ENCODE measurements at regions not wholly inside any gene's neighbourhood (a gene's known extent, or its start where the extent isn't known, plus 50 kb on each side); places are given as distances from the start of the nearest gene placed in this dataset.
A peak's percentile ranks its signal among the peaks of the same experiment; 100 is the strongest.

DNA sequence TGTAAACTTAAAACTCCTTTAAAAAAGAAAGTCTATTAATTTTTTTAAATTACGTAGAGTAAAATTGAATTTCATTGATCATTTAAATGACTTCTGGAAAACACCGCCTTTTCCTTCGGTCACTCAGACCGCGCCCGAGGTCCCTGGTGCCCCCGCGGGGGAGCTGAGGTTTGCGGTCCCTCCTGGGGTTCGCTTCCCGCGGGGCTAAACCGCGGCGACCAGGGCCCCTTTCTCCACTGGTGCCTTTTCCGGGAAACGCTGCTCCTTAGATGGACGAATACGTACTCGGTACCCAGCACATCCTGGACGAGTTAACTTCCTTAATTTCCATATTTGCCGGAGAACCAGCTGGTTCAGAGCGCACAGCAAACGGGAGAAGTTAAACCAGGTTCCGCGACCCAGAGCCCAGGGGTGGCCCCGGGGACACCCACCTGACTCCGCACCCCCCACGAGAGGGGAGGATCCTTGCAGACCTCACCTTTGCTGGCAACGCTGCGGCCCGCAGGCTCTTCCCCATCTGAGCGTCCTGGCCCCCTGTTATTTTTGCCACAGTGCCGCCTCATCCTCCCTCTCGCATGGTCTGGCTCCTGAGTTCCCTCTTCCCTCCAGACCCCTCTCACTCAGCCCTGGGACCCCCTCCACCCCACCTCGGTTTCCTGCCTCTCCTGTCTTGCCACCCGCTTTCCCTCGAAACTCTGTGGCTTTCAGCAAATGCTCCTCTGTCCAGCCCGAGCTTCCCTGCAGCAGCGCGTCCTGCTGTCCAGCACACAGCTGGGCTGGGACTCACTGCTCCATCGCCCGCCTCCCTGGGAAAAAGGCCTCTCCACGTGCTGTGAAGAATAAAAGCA, 420.0 kb upstream of the MYT1L start:
- DNase-seq: no peak
- no peak overlapping the region for H3K4me3 Mint-ChIP-seq
- peak overlapping the region; percentile 78 for H3K27ac Mint-ChIP-seq
- H3K9me3 Mint-ChIP-seq: peaks cover 35% of the 10 kb centered on the region
- H3K27me3 Mint-ChIP-seq (ENCODE audit: low read depth, poor library complexity): peaks cover 3% of the 10 kb centered on the region
- H3K36me3 Mint-ChIP-seq (ENCODE audit: low read depth): no peaks in the 10 kb centered on the region
- H3K4me1 Mint-ChIP-seq: no peaks in the 10 kb centered on the region
- TF ChIP-seq, protein P1, sequence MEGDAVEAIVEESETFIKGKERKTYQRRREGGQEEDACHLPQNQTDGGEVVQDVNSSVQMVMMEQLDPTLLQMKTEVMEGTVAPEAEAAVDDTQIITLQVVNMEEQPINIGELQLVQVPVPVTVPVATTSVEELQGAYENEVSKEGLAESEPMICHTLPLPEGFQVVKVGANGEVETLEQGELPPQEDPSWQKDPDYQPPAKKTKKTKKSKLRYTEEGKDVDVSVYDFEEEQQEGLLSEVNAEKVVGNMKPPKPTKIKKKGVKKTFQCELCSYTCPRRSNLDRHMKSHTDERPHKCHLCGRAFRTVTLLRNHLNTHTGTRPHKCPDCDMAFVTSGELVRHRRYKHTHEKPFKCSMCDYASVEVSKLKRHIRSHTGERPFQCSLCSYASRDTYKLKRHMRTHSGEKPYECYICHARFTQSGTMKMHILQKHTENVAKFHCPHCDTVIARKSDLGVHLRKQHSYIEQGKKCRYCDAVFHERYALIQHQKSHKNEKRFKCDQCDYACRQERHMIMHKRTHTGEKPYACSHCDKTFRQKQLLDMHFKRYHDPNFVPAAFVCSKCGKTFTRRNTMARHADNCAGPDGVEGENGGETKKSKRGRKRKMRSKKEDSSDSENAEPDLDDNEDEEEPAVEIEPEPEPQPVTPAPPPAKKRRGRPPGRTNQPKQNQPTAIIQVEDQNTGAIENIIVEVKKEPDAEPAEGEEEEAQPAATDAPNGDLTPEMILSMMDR (IDR thresholded peaks at IDR 0.05): no peak

DNA sequence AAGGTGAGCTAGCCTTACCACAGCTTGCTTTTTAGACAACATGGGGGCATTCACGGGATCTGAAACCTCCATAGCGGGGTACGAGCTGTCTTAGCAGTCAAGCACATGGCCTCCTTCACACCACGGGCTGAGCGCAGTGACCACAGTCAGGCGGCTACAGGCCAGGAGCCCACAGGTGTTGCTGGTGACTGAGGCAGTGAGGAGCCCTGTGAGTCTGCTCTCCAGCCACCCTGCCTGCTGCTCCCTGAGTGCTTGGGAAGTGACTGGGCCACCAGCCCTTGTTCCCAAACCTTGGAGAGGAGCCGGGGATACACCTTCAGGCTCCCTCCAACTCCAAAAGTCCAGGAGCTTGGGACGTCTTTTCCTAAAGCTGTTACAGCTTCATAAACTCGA, 418.1 kb upstream of the MYT1L start:
- Mint-ChIP-seq H3K27ac (no peak overlapping the region), H3K36me3 (ENCODE audit: low read depth) (no peaks in the 10 kb centered on the region), H3K4me1 (peaks cover 9% of the 10 kb centered on the region), H3K27me3 (ENCODE audit: low read depth, poor library complexity) (peaks cover 6% of the 10 kb centered on the region), H3K4me3 (no peak overlapping the region), H3K9me3 (peaks cover 26% of the 10 kb centered on the region)
- TF ChIP-seq, protein P1 (IDR thresholded peaks at IDR 0.05): no peak
- DNase-seq: no peak

GRCh38 chr2:2748399-2749205, 417.5 kb upstream of the MYT1L start:
- TF ChIP-seq, protein P1 (IDR thresholded peaks at IDR 0.05): no peak
- peaks cover 10% of the 10 kb centered on the region for H3K27me3 Mint-ChIP-seq (ENCODE audit: low read depth, poor library complexity)
- no peak for DNase-seq
- no peak overlapping the region for H3K4me3 Mint-ChIP-seq
- H3K9me3 Mint-ChIP-seq: peaks cover 21% of the 10 kb centered on the region
- peaks cover 13% of the 10 kb centered on the region for H3K4me1 Mint-ChIP-seq
- H3K36me3 Mint-ChIP-seq (ENCODE audit: low read depth): no peaks in the 10 kb centered on the region
- no peak overlapping the region for H3K27ac Mint-ChIP-seq

DNA sequence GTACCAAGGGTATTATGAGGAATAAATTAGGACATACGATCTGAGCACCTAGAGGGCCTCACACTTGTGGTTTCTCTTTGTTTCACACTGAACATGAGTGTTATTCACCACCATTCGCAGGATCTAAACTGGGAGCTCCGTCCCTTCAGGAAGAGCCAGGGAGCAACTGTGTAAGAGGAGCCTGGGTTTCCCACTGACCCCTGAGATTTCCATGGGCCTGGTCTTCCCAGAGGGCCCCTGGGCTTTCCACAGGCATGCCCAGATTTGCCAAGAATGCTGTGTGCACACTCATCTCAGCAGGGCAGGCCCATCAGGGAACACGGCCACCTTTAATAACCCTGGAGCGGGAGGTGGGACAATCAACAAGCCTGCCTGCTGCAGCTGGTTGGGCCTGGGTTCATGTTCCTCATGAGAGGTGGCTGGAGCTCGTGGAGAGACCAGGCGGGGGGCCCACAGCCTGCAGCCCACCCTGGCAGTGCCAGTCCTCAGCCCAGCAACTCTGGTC, 416.8 kb upstream of the MYT1L start:
- TF ChIP-seq, protein P1 (IDR thresholded peaks at IDR 0.05): no peak
- peaks cover 21% of the 10 kb centered on the region for H3K4me1 Mint-ChIP-seq
- no peak for DNase-seq
- H3K4me3 Mint-ChIP-seq: no peak overlapping the region
- peaks cover 13% of the 10 kb centered on the region for H3K9me3 Mint-ChIP-seq
- peaks cover 12% of the 10 kb centered on the region for H3K27me3 Mint-ChIP-seq (ENCODE audit: low read depth, poor library complexity)
- no peak overlapping the region for H3K27ac Mint-ChIP-seq
- no peaks in the 10 kb centered on the region for H3K36me3 Mint-ChIP-seq (ENCODE audit: low read depth)

- Mint-ChIP-seq H3K4me1 (peaks cover 31% of the 10 kb centered on the region), H3K27ac (no peak overlapping the region), H3K36me3 (ENCODE audit: low read depth) (no peaks in the 10 kb centered on the region), H3K4me3 (no peak overlapping the region), H3K9me3 (peaks cover 9% of the 10 kb centered on the region), H3K27me3 (ENCODE audit: low read depth, poor library complexity) (peaks cover 12% of the 10 kb centered on the region)
- no peak for DNase-seq
- TF ChIP-seq, protein P1 (IDR thresholded peaks at IDR 0.05): no peak
Observed at GRCh38 chr2:2746731-2747130, 415.7 kb upstream of the MYT1L start.

All from nephron progenitor cell (in vitro differentiated cells).